ENCODE measurements at regions not wholly inside any gene's neighbourhood (a gene's known extent, or its start where the extent isn't known, plus 50 kb on each side); places are given as distances from the start of the nearest gene placed in this dataset.

- Histone ChIP-seq H3K27ac (ENCODE audit: low read length) (no peak overlapping the region), H3K27me3 (ENCODE audit: control insufficient read depth, insufficient read depth, low read length) (no peaks in the 10 kb centered on the region), H3K36me3 (ENCODE audit: control insufficient read depth, insufficient read depth, low read length) (no peaks in the 10 kb centered on the region), H3K4me1 (ENCODE audit: control insufficient read depth, insufficient read depth, low read length) (no peaks in the 10 kb centered on the region), H3K4me3 (ENCODE audit: low read length) (no peak overlapping the region), H3K9me3 (ENCODE audit: control insufficient read depth, insufficient read depth, low read length) (no peaks in the 10 kb centered on the region)
- WGBS (ENCODE audit: insufficient coverage, insufficient read length), result no CpG with 5 or more reads among the region's 5 CpGs
- no peak for DNase-seq (ENCODE audit: low read depth, low spot score)
These were observed 152.5 kb upstream of the APCDD1 start for GRCh38 chr18:10301831-10302483.

- Histone ChIP-seq H3K9me3 (ENCODE audit: control insufficient read depth, insufficient read depth, low read length) (no peaks in the 10 kb centered on the region), H3K27me3 (ENCODE audit: control insufficient read depth, insufficient read depth, low read length) (no peaks in the 10 kb centered on the region), H3K4me1 (ENCODE audit: control insufficient read depth, insufficient read depth, low read length) (no peaks in the 10 kb centered on the region), H3K36me3 (ENCODE audit: control insufficient read depth, insufficient read depth, low read length) (no peaks in the 10 kb centered on the region), H3K27ac (ENCODE audit: low read length) (no peak overlapping the region), H3K4me3 (ENCODE audit: low read length) (no peak overlapping the region)
- no CpG with 5 or more reads among the region's 2 CpGs for WGBS (ENCODE audit: insufficient coverage, insufficient read length)
- DNase-seq (ENCODE audit: low read depth, low spot score), result no peak
These were observed 151.3 kb upstream of the APCDD1 start for GRCh38 chr18:10303171-10303570.

DNA sequence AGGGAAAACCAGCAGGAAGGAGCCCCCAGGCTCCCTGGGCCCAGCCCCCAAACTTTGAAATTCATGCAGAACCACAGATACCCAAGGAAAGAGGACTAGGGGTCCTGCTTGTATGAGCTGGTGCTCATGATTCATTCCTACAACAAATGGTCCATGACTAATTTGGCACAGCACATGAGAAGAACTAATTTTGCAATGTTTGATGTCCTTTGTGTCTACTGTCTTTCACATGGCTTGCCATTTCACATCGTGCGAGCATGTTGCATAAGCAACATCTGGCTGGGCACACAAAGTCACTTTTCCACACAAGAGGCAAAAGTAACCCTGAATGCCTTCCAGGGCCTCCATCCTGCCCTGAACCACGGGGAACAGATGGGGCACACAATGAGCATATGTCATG, 149.6 kb upstream of the APCDD1 start:
- H3K27ac ChIP-seq (ENCODE audit: low read length), result no peak overlapping the region
- no peaks in the 10 kb centered on the region for H3K4me1 ChIP-seq (ENCODE audit: control insufficient read depth, insufficient read depth, low read length)
- no peak overlapping the region for H3K4me3 ChIP-seq (ENCODE audit: low read length)
- H3K9me3 ChIP-seq (ENCODE audit: control insufficient read depth, insufficient read depth, low read length), result no peaks in the 10 kb centered on the region
- WGBS (ENCODE audit: insufficient coverage, insufficient read length), result no CpG with 5 or more reads among the region's 3 CpGs
- H3K27me3 ChIP-seq (ENCODE audit: control insufficient read depth, insufficient read depth, low read length), result no peaks in the 10 kb centered on the region
- no peaks in the 10 kb centered on the region for H3K36me3 ChIP-seq (ENCODE audit: control insufficient read depth, insufficient read depth, low read length)
- DNase-seq (ENCODE audit: low read depth, low spot score), result no peak

DNA sequence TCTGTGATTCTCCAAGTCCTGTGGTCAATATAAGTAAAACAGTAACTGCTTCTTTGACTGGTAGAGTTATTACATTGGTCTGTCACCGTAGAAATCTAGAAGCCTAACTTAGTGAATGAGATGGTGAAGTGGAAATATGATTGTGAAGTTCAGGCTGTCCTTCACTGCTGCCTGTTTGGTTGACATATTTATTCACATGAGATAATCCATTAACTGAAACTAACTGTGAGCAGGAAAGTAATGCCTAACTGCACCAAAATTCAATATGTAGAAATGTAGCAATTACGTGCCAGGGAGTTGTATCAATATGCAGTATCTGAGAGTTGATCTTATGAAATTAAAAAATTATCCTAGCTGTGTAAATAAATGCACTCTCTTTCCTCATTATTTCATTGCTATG, 147.7 kb upstream of the APCDD1 start:
- DNase-seq (ENCODE audit: low read depth, low spot score), result no peak
- no CpG with 5 or more reads among the region's 2 CpGs for WGBS (ENCODE audit: insufficient coverage, insufficient read length)
- H3K27ac ChIP-seq (ENCODE audit: low read length), result no peak overlapping the region

DNA sequence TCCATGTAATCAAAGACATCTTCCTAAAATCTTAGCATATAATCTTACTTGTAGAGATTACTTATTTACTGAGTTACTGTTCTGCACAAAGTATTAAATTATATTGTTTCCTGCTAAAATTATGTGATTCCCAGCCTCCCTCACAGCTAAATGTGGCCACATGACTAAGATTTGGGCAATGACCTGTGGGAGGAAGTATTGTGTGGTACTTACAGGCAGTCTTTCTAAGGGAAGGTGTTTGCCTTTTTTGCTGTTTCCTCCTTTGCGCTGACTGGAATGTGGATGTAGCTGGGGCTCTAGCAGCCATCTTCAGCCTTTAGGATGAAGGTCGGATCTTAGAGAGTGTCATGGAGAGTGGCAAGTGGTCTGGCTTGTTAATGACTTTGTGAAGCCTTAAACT, 146.3 kb upstream of the APCDD1 start:
- WGBS (ENCODE audit: insufficient coverage, insufficient read length), result no CpG with 5 or more reads among the region's 2 CpGs
- Histone ChIP-seq H3K9me3 (ENCODE audit: control insufficient read depth, insufficient read depth, low read length) (no peaks in the 10 kb centered on the region), H3K27me3 (ENCODE audit: control insufficient read depth, insufficient read depth, low read length) (no peaks in the 10 kb centered on the region), H3K4me1 (ENCODE audit: control insufficient read depth, insufficient read depth, low read length) (no peaks in the 10 kb centered on the region), H3K4me3 (ENCODE audit: low read length) (no peak overlapping the region), H3K36me3 (ENCODE audit: control insufficient read depth, insufficient read depth, low read length) (no peaks in the 10 kb centered on the region), H3K27ac (ENCODE audit: low read length) (no peak overlapping the region)
- no peak for DNase-seq (ENCODE audit: low read depth, low spot score)

More for the DNA sequence above, 147.7 kb upstream of the APCDD1 start:
- Histone ChIP-seq H3K9me3 (ENCODE audit: control insufficient read depth, insufficient read depth, low read length) (no peaks in the 10 kb centered on the region), H3K4me3 (ENCODE audit: low read length) (no peak overlapping the region), H3K4me1 (ENCODE audit: control insufficient read depth, insufficient read depth, low read length) (no peaks in the 10 kb centered on the region), H3K27me3 (ENCODE audit: control insufficient read depth, insufficient read depth, low read length) (no peaks in the 10 kb centered on the region), H3K36me3 (ENCODE audit: control insufficient read depth, insufficient read depth, low read length) (no peaks in the 10 kb centered on the region)

GRCh38 chr18:10310626-10311025, 143.8 kb upstream of the APCDD1 start:
- no peaks in the 10 kb centered on the region for H3K27me3 ChIP-seq (ENCODE audit: control insufficient read depth, insufficient read depth, low read length)
- no peaks in the 10 kb centered on the region for H3K4me1 ChIP-seq (ENCODE audit: control insufficient read depth, insufficient read depth, low read length)
- DNase-seq (ENCODE audit: low read depth, low spot score), result no peak
- WGBS (ENCODE audit: insufficient coverage, insufficient read length), result no CpG with 5 or more reads among the region's 4 CpGs
- no peak overlapping the region for H3K27ac ChIP-seq (ENCODE audit: low read length)
- no peaks in the 10 kb centered on the region for H3K36me3 ChIP-seq (ENCODE audit: control insufficient read depth, insufficient read depth, low read length)
- no peaks in the 10 kb centered on the region for H3K9me3 ChIP-seq (ENCODE audit: control insufficient read depth, insufficient read depth, low read length)
- no peak overlapping the region for H3K4me3 ChIP-seq (ENCODE audit: low read length)

DNA sequence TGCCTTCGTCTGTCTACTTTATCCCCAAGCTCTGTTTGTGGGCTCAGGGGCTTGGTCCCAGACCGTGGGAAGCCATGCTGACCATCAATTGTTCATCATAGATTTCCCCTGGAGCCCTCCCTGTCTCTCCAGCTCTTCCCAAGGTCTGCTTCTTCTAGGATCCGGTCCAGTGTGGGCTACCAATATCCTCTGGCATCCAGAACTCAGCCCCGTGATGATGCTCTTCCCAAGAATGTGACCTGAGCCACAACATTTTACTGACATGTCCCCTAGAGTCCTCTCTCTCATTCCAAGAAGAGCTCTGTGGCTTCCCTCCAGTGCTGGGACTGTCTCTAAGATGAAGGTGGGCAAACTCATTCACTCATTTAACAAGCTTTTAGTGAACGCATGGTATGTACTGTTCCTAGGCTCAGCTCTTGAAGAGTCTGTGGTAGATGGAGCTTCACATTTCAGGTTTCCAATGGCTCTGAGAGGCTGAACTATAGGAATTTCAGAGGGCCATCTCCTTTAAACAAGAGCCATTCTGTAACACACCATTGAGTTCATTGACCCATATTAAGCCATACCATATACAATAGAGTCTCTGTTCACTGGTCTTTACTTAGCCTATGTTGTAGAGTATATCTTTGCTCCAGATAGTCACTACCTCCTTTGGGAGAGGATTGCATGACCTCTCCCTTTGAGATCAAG, 142.0 kb upstream of the APCDD1 start:
- Histone ChIP-seq H3K4me3 (ENCODE audit: low read length) (no peak overlapping the region), H3K9me3 (ENCODE audit: control insufficient read depth, insufficient read depth, low read length) (no peaks in the 10 kb centered on the region), H3K27me3 (ENCODE audit: control insufficient read depth, insufficient read depth, low read length) (no peaks in the 10 kb centered on the region), H3K36me3 (ENCODE audit: control insufficient read depth, insufficient read depth, low read length) (no peaks in the 10 kb centered on the region), H3K27ac (ENCODE audit: low read length) (no peak overlapping the region), H3K4me1 (ENCODE audit: control insufficient read depth, insufficient read depth, low read length) (no peaks in the 10 kb centered on the region)
- no CpG with 5 or more reads among the region's 5 CpGs for WGBS (ENCODE audit: insufficient coverage, insufficient read length)
- no peak for DNase-seq (ENCODE audit: low read depth, low spot score)

- no peak for DNase-seq (ENCODE audit: low read depth, low spot score)
- WGBS (ENCODE audit: insufficient coverage, insufficient read length), result no CpG with 5 or more reads among the region's 3 CpGs
- Histone ChIP-seq H3K36me3 (ENCODE audit: control insufficient read depth, insufficient read depth, low read length) (no peaks in the 10 kb centered on the region), H3K4me3 (ENCODE audit: low read length) (no peak overlapping the region), H3K9me3 (ENCODE audit: control insufficient read depth, insufficient read depth, low read length) (no peaks in the 10 kb centered on the region), H3K27ac (ENCODE audit: low read length) (no peak overlapping the region), H3K27me3 (ENCODE audit: control insufficient read depth, insufficient read depth, low read length) (no peaks in the 10 kb centered on the region), H3K4me1 (ENCODE audit: control insufficient read depth, insufficient read depth, low read length) (no peaks in the 10 kb centered on the region)
These were observed 141.5 kb upstream of the APCDD1 start for GRCh38 chr18:10313016-10313342.

DNA sequence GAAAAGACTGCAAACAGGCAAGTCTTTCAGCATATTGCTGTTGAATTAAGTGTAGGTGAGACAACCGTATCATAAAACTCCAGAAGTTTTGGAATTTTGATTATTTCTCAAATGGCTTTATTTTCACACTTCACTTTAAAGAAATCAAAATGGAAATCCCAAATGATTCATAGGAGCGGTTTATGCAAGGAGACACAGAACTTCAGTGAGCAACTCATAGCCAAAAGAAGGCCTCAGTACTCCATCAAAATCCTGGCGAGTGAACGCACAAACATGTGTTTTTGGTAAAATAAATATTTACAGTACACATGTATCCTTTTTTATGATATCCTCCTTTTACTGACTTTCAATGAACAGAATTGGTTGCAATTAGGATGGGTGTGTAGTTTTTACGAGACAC, 140.4 kb upstream of the APCDD1 start:
- Histone ChIP-seq H3K27ac (ENCODE audit: low read length) (no peak overlapping the region), H3K4me3 (ENCODE audit: low read length) (no peak overlapping the region), H3K9me3 (ENCODE audit: control insufficient read depth, insufficient read depth, low read length) (no peaks in the 10 kb centered on the region), H3K36me3 (ENCODE audit: control insufficient read depth, insufficient read depth, low read length) (no peaks in the 10 kb centered on the region), H3K4me1 (ENCODE audit: control insufficient read depth, insufficient read depth, low read length) (no peaks in the 10 kb centered on the region), H3K27me3 (ENCODE audit: control insufficient read depth, insufficient read depth, low read length) (no peaks in the 10 kb centered on the region)
- DNase-seq (ENCODE audit: low read depth, low spot score), result no peak
- whole genome bisulfite sequencing (ENCODE audit: insufficient coverage, insufficient read length), result no CpG with 5 or more reads among the region's 5 CpGs

DNA sequence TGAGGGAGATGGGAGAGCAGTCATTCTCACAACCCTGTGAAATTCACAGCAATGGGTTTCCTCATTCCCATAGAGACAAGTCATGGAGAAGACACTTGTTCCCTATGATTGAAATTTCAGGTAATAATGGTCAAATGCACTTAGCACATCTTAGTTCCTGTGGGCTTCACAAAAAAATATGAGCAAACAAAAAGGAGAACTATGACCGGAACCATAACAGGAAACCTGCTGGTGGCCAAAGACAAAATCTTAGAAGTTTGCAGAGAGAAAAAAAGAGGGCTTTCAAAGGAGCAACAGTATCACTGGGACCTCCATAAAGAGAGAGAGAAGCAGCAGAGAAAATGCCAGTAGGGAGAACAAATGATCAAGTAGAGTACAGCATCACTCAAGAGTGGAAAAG, 138.9 kb upstream of the APCDD1 start:
- DNase-seq (ENCODE audit: low read depth, low spot score), result no peak
- H3K9me3 ChIP-seq (ENCODE audit: control insufficient read depth, insufficient read depth, low read length), result no peaks in the 10 kb centered on the region
- WGBS (ENCODE audit: insufficient coverage, insufficient read length), result no CpG with 5 or more reads among the region's 1 CpG
- no peaks in the 10 kb centered on the region for H3K4me1 ChIP-seq (ENCODE audit: control insufficient read depth, insufficient read depth, low read length)
- no peak overlapping the region for H3K4me3 ChIP-seq (ENCODE audit: low read length)
- H3K27ac ChIP-seq (ENCODE audit: low read length), result no peak overlapping the region
- no peaks in the 10 kb centered on the region for H3K27me3 ChIP-seq (ENCODE audit: control insufficient read depth, insufficient read depth, low read length)
- H3K36me3 ChIP-seq (ENCODE audit: control insufficient read depth, insufficient read depth, low read length), result no peaks in the 10 kb centered on the region

- Histone ChIP-seq H3K4me3 (ENCODE audit: low read length) (no peak overlapping the region), H3K4me1 (ENCODE audit: control insufficient read depth, insufficient read depth, low read length) (no peaks in the 10 kb centered on the region), H3K27ac (ENCODE audit: low read length) (no peak overlapping the region), H3K27me3 (ENCODE audit: control insufficient read depth, insufficient read depth, low read length) (no peaks in the 10 kb centered on the region), H3K36me3 (ENCODE audit: control insufficient read depth, insufficient read depth, low read length) (no peaks in the 10 kb centered on the region), H3K9me3 (ENCODE audit: control insufficient read depth, insufficient read depth, low read length) (no peaks in the 10 kb centered on the region)
- DNase-seq (ENCODE audit: low read depth, low spot score), result no peak
- WGBS (ENCODE audit: insufficient coverage, insufficient read length), result no CpG with 5 or more reads among the region's 7 CpGs
These were observed 137.7 kb upstream of the APCDD1 start for GRCh38 chr18:10316778-10317177.
